ENCODE measurements at regions not wholly inside any gene's neighbourhood (a gene's known extent, or its start where the extent isn't known, plus 50 kb on each side); places are given as distances from the start of the nearest gene placed in this dataset.
"Not testable (repeated sequence)": the region's sequence is repeated elsewhere in the genome, so short reads cannot be mapped to it uniquely, and the experiment has no call there.

- no peak for DNase-seq (ENCODE audit: low spot score in 2 of 2)
- H3K4me3 ChIP-seq (ENCODE audit: low read depth, poor library complexity, severe bottlenecking): no peak overlapping the region
- intact Hi-C loops (cut with DNase I; ENCODE audit: low total_unique reads): no loop called here
- TF ChIP-seq CTCF (IDR thresholded peaks at IDR 0.05) (no peak), POLR2A (IDR thresholded peaks at IDR 0.05) (no peak)
- WGBS, 2 donors: 81 to 85% methylated on average over 4 of the region's 4 CpGs
These were observed 301.4 kb upstream of the CDYL start for GRCh38 chr6:4474810-4475209.

- WGBS, 2 donors: 64 to 74% methylated on average over 6 of the region's 6 CpGs
- no peak for DNase-seq (ENCODE audit: low spot score in 2 of 2)
- TF ChIP-seq POLR2A (IDR thresholded peaks at IDR 0.05): no peak
- TF ChIP-seq CTCF (IDR thresholded peaks at IDR 0.05): no peak
- intact Hi-C loops (cut with DNase I; ENCODE audit: low total_unique reads): no loop called here
- no peak overlapping the region for H3K4me3 ChIP-seq (ENCODE audit: low read depth, poor library complexity, severe bottlenecking)
These were observed 303.1 kb upstream of the CDYL start for GRCh38 chr6:4472969-4473642.

GRCh38 chr6:4472222-4472621 is 304.0 kb upstream of the CDYL start:
- no peak overlapping the region for H3K4me3 ChIP-seq (ENCODE audit: low read depth, poor library complexity, severe bottlenecking)
- 97 to 98% methylated on average over 3 of the region's 3 CpGs for WGBS, 2 donors
- TF ChIP-seq CTCF (IDR thresholded peaks at IDR 0.05): no peak
- TF ChIP-seq POLR2A (IDR thresholded peaks at IDR 0.05): no peak
- DNase-seq (ENCODE audit: low spot score in 2 of 2): no peak
- intact Hi-C loops (cut with DNase I; ENCODE audit: low total_unique reads): no loop called here

GRCh38 chr6:4471515-4471914 is 304.7 kb upstream of the CDYL start:
- H3K4me3 ChIP-seq (ENCODE audit: low read depth, poor library complexity, severe bottlenecking); intact Hi-C loops (cut with DNase I; ENCODE audit: low total_unique reads); DNase-seq (ENCODE audit: low spot score in 2 of 2): not testable (repeated sequence)
- WGBS, 2 donors: 94% methylated on average over 4 of the region's 4 CpGs

GRCh38 chr6:4470698-4471210 is 305.4 kb upstream of the CDYL start:
- no peak for TF ChIP-seq CTCF (IDR thresholded peaks at IDR 0.05)
- TF ChIP-seq POLR2A (IDR thresholded peaks at IDR 0.05): no peak
- intact Hi-C loops (cut with DNase I; ENCODE audit: low total_unique reads): no loop called here
- WGBS, 2 donors: 69 to 89% methylated on average over 7 of the region's 7 CpGs
- DNase-seq (ENCODE audit: low spot score in 2 of 2): no peak
- no peak overlapping the region for H3K4me3 ChIP-seq (ENCODE audit: low read depth, poor library complexity, severe bottlenecking)

GRCh38 chr6:4466769-4467480 is 309.3 kb upstream of the CDYL start:
- H3K4me3 ChIP-seq (ENCODE audit: low read depth, poor library complexity, severe bottlenecking): no peak overlapping the region
- 79 to 84% methylated on average over 9 of the region's 9 CpGs for whole genome bisulfite sequencing, 2 donors
- no peak for DNase-seq (ENCODE audit: low spot score in 2 of 2)
- intact Hi-C loops (cut with DNase I; ENCODE audit: low total_unique reads): no loop called here
- TF ChIP-seq POLR2A (IDR thresholded peaks at IDR 0.05) (no peak), CTCF (IDR thresholded peaks at IDR 0.05) (no peak)

Data from lower leg skin (tissue), 4 donors.